ENCODE measurements at regions not wholly inside any gene's neighbourhood (a gene's known extent, or its start where the extent isn't known, plus 50 kb on each side); places are given as distances from the start of the nearest gene placed in this dataset.

DNA sequence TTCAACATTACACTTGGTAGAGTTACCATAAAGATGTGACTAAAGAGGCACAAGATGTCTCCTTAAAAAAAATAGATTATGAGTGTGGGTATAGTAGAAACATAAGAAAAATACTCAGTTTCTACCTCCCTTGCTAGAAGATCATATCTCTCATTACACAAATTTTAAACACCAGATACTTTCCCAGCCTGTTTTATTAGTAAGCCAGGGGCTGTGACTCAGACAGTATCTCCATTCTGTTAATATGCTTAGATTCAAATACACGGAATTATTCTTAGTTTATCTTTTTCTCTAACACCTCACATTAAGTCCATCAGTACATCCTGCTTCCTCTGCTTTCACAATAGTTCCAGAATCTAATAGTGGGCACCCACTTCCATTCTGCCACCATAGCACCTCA lies 561.8 kb upstream of the ADAMTS5 start:
- TF ChIP-seq, protein P1, sequence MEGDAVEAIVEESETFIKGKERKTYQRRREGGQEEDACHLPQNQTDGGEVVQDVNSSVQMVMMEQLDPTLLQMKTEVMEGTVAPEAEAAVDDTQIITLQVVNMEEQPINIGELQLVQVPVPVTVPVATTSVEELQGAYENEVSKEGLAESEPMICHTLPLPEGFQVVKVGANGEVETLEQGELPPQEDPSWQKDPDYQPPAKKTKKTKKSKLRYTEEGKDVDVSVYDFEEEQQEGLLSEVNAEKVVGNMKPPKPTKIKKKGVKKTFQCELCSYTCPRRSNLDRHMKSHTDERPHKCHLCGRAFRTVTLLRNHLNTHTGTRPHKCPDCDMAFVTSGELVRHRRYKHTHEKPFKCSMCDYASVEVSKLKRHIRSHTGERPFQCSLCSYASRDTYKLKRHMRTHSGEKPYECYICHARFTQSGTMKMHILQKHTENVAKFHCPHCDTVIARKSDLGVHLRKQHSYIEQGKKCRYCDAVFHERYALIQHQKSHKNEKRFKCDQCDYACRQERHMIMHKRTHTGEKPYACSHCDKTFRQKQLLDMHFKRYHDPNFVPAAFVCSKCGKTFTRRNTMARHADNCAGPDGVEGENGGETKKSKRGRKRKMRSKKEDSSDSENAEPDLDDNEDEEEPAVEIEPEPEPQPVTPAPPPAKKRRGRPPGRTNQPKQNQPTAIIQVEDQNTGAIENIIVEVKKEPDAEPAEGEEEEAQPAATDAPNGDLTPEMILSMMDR (conservative IDR thresholded peaks at IDR 0.05; ENCODE audit: low read depth in 2 of 2), result no peak
- no peak for TF ChIP-seq POLR2AphosphoS5 (IDR thresholded peaks at IDR 0.05; ENCODE audit: low read depth)
- TF ChIP-seq EZH2 (IDR thresholded peaks at IDR 0.05; ENCODE audit: low read depth, unreplicated experiment), result no peak
- no peak for TF ChIP-seq JUNB (IDR thresholded peaks at IDR 0.05; ENCODE audit: unreplicated experiment)
- TF ChIP-seq, protein P2, sequence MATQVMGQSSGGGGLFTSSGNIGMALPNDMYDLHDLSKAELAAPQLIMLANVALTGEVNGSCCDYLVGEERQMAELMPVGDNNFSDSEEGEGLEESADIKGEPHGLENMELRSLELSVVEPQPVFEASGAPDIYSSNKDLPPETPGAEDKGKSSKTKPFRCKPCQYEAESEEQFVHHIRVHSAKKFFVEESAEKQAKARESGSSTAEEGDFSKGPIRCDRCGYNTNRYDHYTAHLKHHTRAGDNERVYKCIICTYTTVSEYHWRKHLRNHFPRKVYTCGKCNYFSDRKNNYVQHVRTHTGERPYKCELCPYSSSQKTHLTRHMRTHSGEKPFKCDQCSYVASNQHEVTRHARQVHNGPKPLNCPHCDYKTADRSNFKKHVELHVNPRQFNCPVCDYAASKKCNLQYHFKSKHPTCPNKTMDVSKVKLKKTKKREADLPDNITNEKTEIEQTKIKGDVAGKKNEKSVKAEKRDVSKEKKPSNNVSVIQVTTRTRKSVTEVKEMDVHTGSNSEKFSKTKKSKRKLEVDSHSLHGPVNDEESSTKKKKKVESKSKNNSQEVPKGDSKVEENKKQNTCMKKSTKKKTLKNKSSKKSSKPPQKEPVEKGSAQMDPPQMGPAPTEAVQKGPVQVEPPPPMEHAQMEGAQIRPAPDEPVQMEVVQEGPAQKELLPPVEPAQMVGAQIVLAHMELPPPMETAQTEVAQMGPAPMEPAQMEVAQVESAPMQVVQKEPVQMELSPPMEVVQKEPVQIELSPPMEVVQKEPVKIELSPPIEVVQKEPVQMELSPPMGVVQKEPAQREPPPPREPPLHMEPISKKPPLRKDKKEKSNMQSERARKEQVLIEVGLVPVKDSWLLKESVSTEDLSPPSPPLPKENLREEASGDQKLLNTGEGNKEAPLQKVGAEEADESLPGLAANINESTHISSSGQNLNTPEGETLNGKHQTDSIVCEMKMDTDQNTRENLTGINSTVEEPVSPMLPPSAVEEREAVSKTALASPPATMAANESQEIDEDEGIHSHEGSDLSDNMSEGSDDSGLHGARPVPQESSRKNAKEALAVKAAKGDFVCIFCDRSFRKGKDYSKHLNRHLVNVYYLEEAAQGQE (IDR thresholded peaks at IDR 0.05; ENCODE audit: unreplicated experiment), result no peak
- no peak for TF ChIP-seq CREB1 (CRISPR knock-in tag; IDR thresholded peaks at IDR 0.05; ENCODE audit: low read depth)
- no peak for TF ChIP-seq STAT1 (IDR thresholded peaks at IDR 0.05; ENCODE audit: unreplicated experiment)
- TF ChIP-seq ZNF114 (CRISPR knock-in tag; IDR thresholded peaks at IDR 0.05), result no peak
- no peak for TF ChIP-seq EZH2phosphoT487 (IDR thresholded peaks at IDR 0.05; ENCODE audit: unreplicated experiment)
- TF ChIP-seq, protein P3, sequence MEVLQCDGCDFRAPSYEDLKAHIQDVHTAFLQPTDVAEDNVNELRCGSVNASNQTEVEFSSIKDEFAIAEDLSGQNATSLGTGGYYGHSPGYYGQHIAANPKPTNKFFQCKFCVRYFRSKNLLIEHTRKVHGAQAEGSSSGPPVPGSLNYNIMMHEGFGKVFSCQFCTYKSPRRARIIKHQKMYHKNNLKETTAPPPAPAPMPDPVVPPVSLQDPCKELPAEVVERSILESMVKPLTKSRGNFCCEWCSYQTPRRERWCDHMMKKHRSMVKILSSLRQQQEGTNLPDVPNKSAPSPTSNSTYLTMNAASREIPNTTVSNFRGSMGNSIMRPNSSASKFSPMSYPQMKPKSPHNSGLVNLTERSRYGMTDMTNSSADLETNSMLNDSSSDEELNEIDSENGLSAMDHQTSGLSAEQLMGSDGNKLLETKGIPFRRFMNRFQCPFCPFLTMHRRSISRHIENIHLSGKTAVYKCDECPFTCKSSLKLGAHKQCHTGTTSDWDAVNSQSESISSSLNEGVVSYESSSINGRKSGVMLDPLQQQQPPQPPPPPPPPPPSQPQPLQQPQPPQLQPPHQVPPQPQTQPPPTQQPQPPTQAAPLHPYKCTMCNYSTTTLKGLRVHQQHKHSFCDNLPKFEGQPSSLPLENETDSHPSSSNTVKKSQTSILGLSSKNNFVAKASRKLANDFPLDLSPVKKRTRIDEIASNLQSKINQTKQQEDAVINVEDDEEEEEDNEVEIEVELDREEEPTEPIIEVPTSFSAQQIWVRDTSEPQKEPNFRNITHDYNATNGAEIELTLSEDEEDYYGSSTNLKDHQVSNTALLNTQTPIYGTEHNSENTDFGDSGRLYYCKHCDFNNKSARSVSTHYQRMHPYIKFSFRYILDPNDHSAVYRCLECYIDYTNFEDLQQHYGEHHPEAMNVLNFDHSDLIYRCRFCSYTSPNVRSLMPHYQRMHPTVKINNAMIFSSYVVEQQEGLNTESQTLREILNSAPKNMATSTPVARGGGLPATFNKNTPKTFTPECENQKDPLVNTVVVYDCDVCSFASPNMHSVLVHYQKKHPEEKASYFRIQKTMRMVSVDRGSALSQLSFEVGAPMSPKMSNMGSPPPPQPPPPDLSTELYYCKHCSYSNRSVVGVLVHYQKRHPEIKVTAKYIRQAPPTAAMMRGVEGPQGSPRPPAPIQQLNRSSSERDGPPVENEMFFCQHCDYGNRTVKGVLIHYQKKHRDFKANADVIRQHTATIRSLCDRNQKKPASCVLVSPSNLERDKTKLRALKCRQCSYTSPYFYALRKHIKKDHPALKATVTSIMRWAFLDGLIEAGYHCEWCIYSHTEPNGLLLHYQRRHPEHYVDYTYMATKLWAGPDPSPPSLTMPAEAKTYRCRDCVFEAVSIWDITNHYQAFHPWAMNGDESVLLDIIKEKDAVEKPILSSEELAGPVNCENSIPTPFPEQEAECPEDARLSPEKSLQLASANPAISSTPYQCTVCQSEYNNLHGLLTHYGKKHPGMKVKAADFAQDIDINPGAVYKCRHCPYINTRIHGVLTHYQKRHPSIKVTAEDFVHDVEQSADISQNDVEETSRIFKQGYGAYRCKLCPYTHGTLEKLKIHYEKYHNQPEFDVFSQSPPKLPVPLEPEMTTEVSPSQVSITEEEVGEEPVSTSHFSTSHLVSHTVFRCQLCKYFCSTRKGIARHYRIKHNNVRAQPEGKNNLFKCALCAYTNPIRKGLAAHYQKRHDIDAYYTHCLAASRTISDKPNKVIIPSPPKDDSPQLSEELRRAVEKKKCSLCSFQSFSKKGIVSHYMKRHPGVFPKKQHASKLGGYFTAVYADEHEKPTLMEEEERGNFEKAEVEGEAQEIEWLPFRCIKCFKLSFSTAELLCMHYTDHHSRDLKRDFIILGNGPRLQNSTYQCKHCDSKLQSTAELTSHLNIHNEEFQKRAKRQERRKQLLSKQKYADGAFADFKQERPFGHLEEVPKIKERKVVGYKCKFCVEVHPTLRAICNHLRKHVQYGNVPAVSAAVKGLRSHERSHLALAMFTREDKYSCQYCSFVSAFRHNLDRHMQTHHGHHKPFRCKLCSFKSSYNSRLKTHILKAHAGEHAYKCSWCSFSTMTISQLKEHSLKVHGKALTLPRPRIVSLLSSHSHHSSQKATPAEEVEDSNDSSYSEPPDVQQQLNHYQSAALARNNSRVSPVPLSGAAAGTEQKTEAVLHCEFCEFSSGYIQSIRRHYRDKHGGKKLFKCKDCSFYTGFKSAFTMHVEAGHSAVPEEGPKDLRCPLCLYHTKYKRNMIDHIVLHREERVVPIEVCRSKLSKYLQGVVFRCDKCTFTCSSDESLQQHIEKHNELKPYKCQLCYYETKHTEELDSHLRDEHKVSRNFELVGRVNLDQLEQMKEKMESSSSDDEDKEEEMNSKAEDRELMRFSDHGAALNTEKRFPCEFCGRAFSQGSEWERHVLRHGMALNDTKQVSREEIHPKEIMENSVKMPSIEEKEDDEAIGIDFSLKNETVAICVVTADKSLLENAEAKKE (CRISPR knock-in tag; IDR thresholded peaks at IDR 0.05), result no peak
- no peak for TF ChIP-seq NANOG (IDR thresholded peaks at IDR 0.05; ENCODE audit: borderline replicate concordance)
- no peak for TF ChIP-seq ZNF331 (CRISPR knock-in tag; IDR thresholded peaks at IDR 0.05; ENCODE audit: low read depth)
- TF ChIP-seq, protein P4, sequence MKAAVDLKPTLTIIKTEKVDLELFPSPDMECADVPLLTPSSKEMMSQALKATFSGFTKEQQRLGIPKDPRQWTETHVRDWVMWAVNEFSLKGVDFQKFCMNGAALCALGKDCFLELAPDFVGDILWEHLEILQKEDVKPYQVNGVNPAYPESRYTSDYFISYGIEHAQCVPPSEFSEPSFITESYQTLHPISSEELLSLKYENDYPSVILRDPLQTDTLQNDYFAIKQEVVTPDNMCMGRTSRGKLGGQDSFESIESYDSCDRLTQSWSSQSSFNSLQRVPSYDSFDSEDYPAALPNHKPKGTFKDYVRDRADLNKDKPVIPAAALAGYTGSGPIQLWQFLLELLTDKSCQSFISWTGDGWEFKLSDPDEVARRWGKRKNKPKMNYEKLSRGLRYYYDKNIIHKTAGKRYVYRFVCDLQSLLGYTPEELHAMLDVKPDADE (IDR thresholded peaks at IDR 0.05), result no peak

All from GM23338 (cell line).